ENCODE measurements at regions not wholly inside any gene's neighbourhood (a gene's known extent, or its start where the extent isn't known, plus 50 kb on each side); places are given as distances from the start of the nearest gene placed in this dataset.

- H3K27me3 Mint-ChIP-seq (ENCODE audit: insufficient read depth, unreplicated experiment), result no peaks in the 10 kb centered on the region
- no peaks in the 10 kb centered on the region for H3K4me1 Mint-ChIP-seq (ENCODE audit: insufficient read depth, unreplicated experiment)
- no peaks in the 10 kb centered on the region for H3K9me3 Mint-ChIP-seq (ENCODE audit: unreplicated experiment)
- no TSS peak for BruUV-seq (replicated peaks)
- no peak overlapping the region for H3K27ac Mint-ChIP-seq (ENCODE audit: low read depth, unreplicated experiment)
- TF ChIP-seq CTCF (IDR thresholded peaks at IDR 0.05; ENCODE audit: unreplicated experiment), result no peak
- ChIA-PET POLR2A (no interaction called here), CTCF (no interaction called here)
- intact Hi-C loops (cut with micrococcal nuclease), result no loop called here
- no peaks in the 10 kb centered on the region for H3K36me3 Mint-ChIP-seq (ENCODE audit: insufficient read depth, unreplicated experiment)
- no peak for DNase-seq (ENCODE audit: unreplicated experiment)
- H3K4me3 Mint-ChIP-seq (ENCODE audit: unreplicated experiment), result no peak overlapping the region
Measured at GRCh38 chr2:147137711-147138110, 707.1 kb upstream of the ACVR2A start.

- CTCF ChIA-PET, result interaction anchor here (0.6 to 1.1 kb wide), 2 partner anchors 38 to 776 kb away, joined by 3 read pairs; no protein-coding TSS in a partner anchor
- BruUV-seq (replicated peaks), result no TSS peak
- DNase-seq (ENCODE audit: unreplicated experiment), result no peak
- H3K4me1 Mint-ChIP-seq (ENCODE audit: insufficient read depth, unreplicated experiment), result no peaks in the 10 kb centered on the region
- no peak overlapping the region for H3K4me3 Mint-ChIP-seq (ENCODE audit: unreplicated experiment)
- no peak overlapping the region for H3K27ac Mint-ChIP-seq (ENCODE audit: low read depth, unreplicated experiment)
- POLR2A ChIA-PET, result no interaction called here
- H3K27me3 Mint-ChIP-seq (ENCODE audit: insufficient read depth, unreplicated experiment), result no peaks in the 10 kb centered on the region
- no peak for TF ChIP-seq CTCF (IDR thresholded peaks at IDR 0.05; ENCODE audit: unreplicated experiment)
- no peaks in the 10 kb centered on the region for H3K9me3 Mint-ChIP-seq (ENCODE audit: unreplicated experiment)
- H3K36me3 Mint-ChIP-seq (ENCODE audit: insufficient read depth, unreplicated experiment), result no peaks in the 10 kb centered on the region
- intact Hi-C loops (cut with micrococcal nuclease), result no loop called here
Measured at GRCh38 chr2:147135376-147135775, 709.5 kb upstream of the ACVR2A start.

- BruUV-seq (replicated peaks), result no TSS peak
- CTCF ChIA-PET, result interaction anchor here (0.9 kb wide), 1 partner anchor 89 kb away, joined by 4 read pairs; no protein-coding TSS in a partner anchor
- Mint-ChIP-seq H3K27ac (ENCODE audit: low read depth, unreplicated experiment) (no peak overlapping the region), H3K27me3 (ENCODE audit: insufficient read depth, unreplicated experiment) (no peaks in the 10 kb centered on the region), H3K36me3 (ENCODE audit: insufficient read depth, unreplicated experiment) (no peaks in the 10 kb centered on the region), H3K9me3 (ENCODE audit: unreplicated experiment) (no peaks in the 10 kb centered on the region), H3K4me1 (ENCODE audit: insufficient read depth, unreplicated experiment) (no peaks in the 10 kb centered on the region), H3K4me3 (ENCODE audit: unreplicated experiment) (no peak overlapping the region)
- no peak for TF ChIP-seq CTCF (IDR thresholded peaks at IDR 0.05; ENCODE audit: unreplicated experiment)
- intact Hi-C loops (cut with micrococcal nuclease), result no loop called here
- no peak for DNase-seq (ENCODE audit: unreplicated experiment)
- POLR2A ChIA-PET, result interaction anchor here (0.6 kb wide), 1 partner anchor 11 kb away, joined by 3 read pairs; no protein-coding TSS in a partner anchor
Measured at GRCh38 chr2:147133286-147133908, 711.4 kb upstream of the ACVR2A start.

- CTCF ChIA-PET, result no interaction called here
- Mint-ChIP-seq H3K36me3 (ENCODE audit: insufficient read depth, unreplicated experiment) (no peaks in the 10 kb centered on the region), H3K9me3 (ENCODE audit: unreplicated experiment) (peaks cover 8% of the 10 kb centered on the region), H3K27me3 (ENCODE audit: insufficient read depth, unreplicated experiment) (no peaks in the 10 kb centered on the region), H3K4me3 (ENCODE audit: unreplicated experiment) (no peak overlapping the region), H3K27ac (ENCODE audit: low read depth, unreplicated experiment) (no peak overlapping the region), H3K4me1 (ENCODE audit: insufficient read depth, unreplicated experiment) (no peaks in the 10 kb centered on the region)
- DNase-seq (ENCODE audit: unreplicated experiment), result no peak
- BruUV-seq (replicated peaks), result no TSS peak
- TF ChIP-seq CTCF (IDR thresholded peaks at IDR 0.05; ENCODE audit: unreplicated experiment), result no peak
- POLR2A ChIA-PET, result no interaction called here
- intact Hi-C loops (cut with micrococcal nuclease), result no loop called here
Measured at GRCh38 chr2:147125145-147125544, 719.7 kb upstream of the ACVR2A start.

Data from MCF 10A (cell line).